Dermis microvascular lymphatic vessel endothelial cell (primary cell): ENCODE measurements at regions not wholly inside any gene's neighbourhood (a gene's known extent, or its start where the extent isn't known, plus 50 kb on each side); places are given as distances from the start of the nearest gene placed in this dataset.
A peak's percentile ranks its signal among the peaks of the same experiment; 100 is the strongest.

Experiments
- DNase-seq, 2 donors: peaks; one replicate each; pipeline versions ENCODE4 v3.0.0 to v3.0.0-alpha.2; 2010; ENCODE audit warnings: low read depth in 2 of 2

- DNase-seq = no peak
Observed at GRCh38 chr9:551986-552929, 289.2 kb upstream of the DMRT1 start.

- DNase-seq = no peak
Observed at GRCh38 chr9:555493-555892, 286.0 kb upstream of the DMRT1 start.

- no peak for DNase-seq
Observed at GRCh38 chr9:556199-556598, 285.3 kb upstream of the DMRT1 start.

- DNase-seq = no peak
Observed at GRCh38 chr9:556675-557074, 284.8 kb upstream of the DMRT1 start.

GRCh38 chr9:557601-558201, 283.8 kb upstream of the DMRT1 start:
- DNase-seq = no peak

GRCh38 chr9:561427-561826, 280.1 kb upstream of the DMRT1 start:
- DNase-seq = no peak

GRCh38 chr9:563200-563599, 278.3 kb upstream of the DMRT1 start:
- no peak for DNase-seq

- DNase-seq = no peak
Observed at GRCh38 chr9:565528-565927, 276.0 kb upstream of the DMRT1 start.

- no peak for DNase-seq
Observed at GRCh38 chr9:567128-567746, 274.3 kb upstream of the DMRT1 start.

- no peak for DNase-seq
Observed at GRCh38 chr9:567747-568305, 273.7 kb upstream of the DMRT1 start.

GRCh38 chr9:569296-569695, 272.2 kb upstream of the DMRT1 start:
- no peak for DNase-seq

GRCh38 chr9:570187-570586, 271.3 kb upstream of the DMRT1 start:
- no peak for DNase-seq

GRCh38 chr9:571066-571465, 270.4 kb upstream of the DMRT1 start:
- DNase-seq = no peak

GRCh38 chr9:571741-572140, 269.8 kb upstream of the DMRT1 start:
- no peak for DNase-seq

- no peak for DNase-seq
Observed at GRCh38 chr9:573691-574410, 267.6 kb upstream of the DMRT1 start.

GRCh38 chr9:575139-575538, 266.4 kb upstream of the DMRT1 start:
- no peak for DNase-seq

GRCh38 chr9:580652-581342, 260.7 kb upstream of the DMRT1 start:
- no peak for DNase-seq

GRCh38 chr9:581673-582497, 259.6 kb upstream of the DMRT1 start:
- DNase-seq = peak; percentile 12 to 38

- DNase-seq = no peak
Observed at GRCh38 chr9:582775-583174, 258.7 kb upstream of the DMRT1 start.

GRCh38 chr9:587527-587926, 254.0 kb upstream of the DMRT1 start:
- no peak for DNase-seq
